Fibroblast of lung (primary cell): ENCODE measurements at regions not wholly inside any gene's neighbourhood (a gene's known extent, or its start where the extent isn't known, plus 50 kb on each side); places are given as distances from the start of the nearest gene placed in this dataset.

Experiments
- CTCF ChIP-seq, 2 donors: IDR thresholded peaks in 1 of 2; conservative IDR thresholded peaks in 1 of 2; 1 replicate in 1 of 2; 2 replicates in 1 of 2; pipeline ENCODE4 v1.5.1; 2011 to 2012; ENCODE audit warnings: low read length in 2 of 2, control low read depth in 1 of 2, inconsistent platforms in 1 of 2, low read depth in 1 of 2, mild to moderate bottlenecking in 1 of 2
- EZH2 ChIP-seq: IDR thresholded peaks from 2 replicates; pipeline ENCODE4 v1.5.1; 2012; ENCODE audit warnings: low read length, control low read depth, mild to moderate bottlenecking; ENCODE audit errors: missing control alignments

- TF ChIP-seq CTCF (conservative IDR thresholded peaks at IDR 0.05 in 1 of 2, IDR thresholded peaks at IDR 0.05 in 1 of 2; ENCODE audit: low read depth in 1 of 2, low read length in 2 of 2) (no peak), EZH2 (no peak)
Measured at GRCh38 chr3:70824773-70825172, 512.3 kb upstream of the MDFIC2 start.
